ENCODE measurements at regions not wholly inside any gene's neighbourhood (a gene's known extent, or its start where the extent isn't known, plus 50 kb on each side); places are given as distances from the start of the nearest gene placed in this dataset.

DNA sequence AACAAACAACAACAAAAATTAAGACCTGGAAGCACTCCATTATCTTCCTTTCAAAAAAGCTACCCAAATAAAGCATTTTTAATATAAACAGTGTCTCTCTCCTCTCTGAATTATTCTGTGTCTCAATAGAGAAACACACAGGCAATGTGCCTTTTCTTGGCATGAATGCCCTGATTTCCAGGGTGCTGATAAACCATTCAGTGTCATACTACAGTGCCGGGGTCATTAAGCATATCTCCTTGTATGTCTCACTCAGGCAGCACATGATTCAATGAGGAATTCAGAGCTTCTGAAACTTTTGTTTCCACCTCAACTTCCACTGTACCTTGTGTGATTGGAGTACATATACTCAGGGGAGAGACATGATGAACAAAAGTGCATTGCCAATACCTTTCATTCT is 294.0 kb upstream of the SLC24A2 start:
- no peaks in the 10 kb centered on the region for H4K20me1 ChIP-seq (replicated peaks in 1 of 2; ENCODE audit: control insufficient read depth in 1 of 2, insufficient read depth in 2 of 2, low read length in 2 of 2)
- H2BK20ac ChIP-seq (ENCODE audit: low read length): no peak overlapping the region
- no peak overlapping the region for H3K4me3 ChIP-seq (ENCODE audit: extremely low read depth in 1 of 4, insufficient read depth in 2 of 4, low read depth in 3 of 4, low read length in 4 of 4)
- H2AK5ac ChIP-seq (ENCODE audit: low read depth, low read length): no peak overlapping the region
- H3K4ac ChIP-seq (replicated peaks; ENCODE audit: insufficient read length, low read depth, low read length): no peak overlapping the region
- H3K23ac ChIP-seq (ENCODE audit: insufficient read length): no peak overlapping the region
- ChIA-PET CTCF (ENCODE audit: partially characterized antibody) (no interaction called here), POLR2A (ENCODE audit: partially characterized antibody) (no interaction called here)
- no peaks in the 10 kb centered on the region for H3K79me1 ChIP-seq (ENCODE audit: low read depth, low read length)
- no peak overlapping the region for H3K9ac ChIP-seq (replicated peaks in 1 of 4; ENCODE audit: extremely low read depth in 1 of 4, low read depth in 3 of 4, low read length in 3 of 4)
- no peak overlapping the region for H4K5ac ChIP-seq (ENCODE audit: insufficient read length, low read depth, low read length)
- FAIRE-seq: no peak
- no peak overlapping the region for H2BK12ac ChIP-seq (ENCODE audit: low read depth, low read length)
- DNase-seq (ENCODE audit: low read depth in 1 of 2, low spot score in 2 of 2): no peak
- TF ChIP-seq RFX5 (IDR thresholded peaks at IDR 0.05; ENCODE audit: borderline replicate concordance, low read depth, low read length) (no peak), CEBPB (IDR thresholded peaks at IDR 0.05; ENCODE audit: low read depth, low read length) (no peak), GABPA (IDR thresholded peaks at IDR 0.05; ENCODE audit: borderline replicate concordance, insufficient read depth, low read length) (no peak), TBP (IDR thresholded peaks at IDR 0.05; ENCODE audit: low read depth, low read length) (no peak), KDM4A (IDR thresholded peaks at IDR 0.05; ENCODE audit: low read depth, low read length, severe bottlenecking) (no peak), YY1 (IDR thresholded peaks at IDR 0.05; ENCODE audit: low read depth, low read length) (no peak), SRF (IDR thresholded peaks at IDR 0.05; ENCODE audit: low read depth, low read length) (no peak)
- H2BK15ac ChIP-seq (ENCODE audit: low read length): no peak overlapping the region
- no peaks in the 10 kb centered on the region for H3K23me2 ChIP-seq (ENCODE audit: low read depth, low read length)
- WGBS, 2 experiments (ENCODE audit: extremely low coverage in 1 of 2, insufficient coverage in 1 of 2, insufficient read length in 1 of 2, insufficient replicate concordance in 2 of 2, low coverage in 1 of 2, low lambda C conversion rate in 2 of 2, missing lambda C conversion rate in 1 of 2): 100% methylated on average over 1 of the region's 1 CpG; no CpG with 5 or more reads in 1 of the 2 experiments
- H2BK120ac ChIP-seq (replicated peaks; ENCODE audit: low read depth, low read length): no peak overlapping the region
- H2BK5ac ChIP-seq (ENCODE audit: low read depth, low read length): no peak overlapping the region
- no peak overlapping the region for H3K56ac ChIP-seq (replicated peaks; ENCODE audit: insufficient read length, low read depth, low read length)
- H3K27me3 ChIP-seq (replicated peaks in 1 of 4; ENCODE audit: control insufficient read depth in 3 of 4, extremely low read depth in 1 of 4, insufficient read depth in 3 of 4, low read length in 3 of 4): no peaks in the 10 kb centered on the region
- no peak overlapping the region for H4K8ac ChIP-seq (ENCODE audit: extremely low read depth, insufficient read depth, low read length)
- no peaks in the 10 kb centered on the region for H3K4me1 ChIP-seq (replicated peaks in 1 of 4; ENCODE audit: control insufficient read depth in 3 of 4, insufficient read depth in 4 of 4, low read length in 3 of 4)
- H3K79me2 ChIP-seq (ENCODE audit: control insufficient read depth in 1 of 2, insufficient read depth in 2 of 2, low read length in 2 of 2): no peaks in the 10 kb centered on the region
- H3K9me3 ChIP-seq (ENCODE audit: insufficient read depth in 2 of 2, low read depth in 1 of 2, low read length in 1 of 2): no peaks in the 10 kb centered on the region
- H3K36me3 ChIP-seq (ENCODE audit: control insufficient read depth in 2 of 4, insufficient read depth in 4 of 4, low read length in 3 of 4): no peaks in the 10 kb centered on the region
- H3K4me2 ChIP-seq (ENCODE audit: insufficient read depth in 1 of 2, low read depth in 2 of 2, low read length in 2 of 2): no peak overlapping the region
- H3K18ac ChIP-seq (ENCODE audit: extremely low read depth, low read length): no peak overlapping the region
- H3K14ac ChIP-seq (ENCODE audit: insufficient read length): no peak overlapping the region
- H4K91ac ChIP-seq (replicated peaks; ENCODE audit: insufficient read length, low read length): no peak overlapping the region
- no peak overlapping the region for H2AFZ ChIP-seq (ENCODE audit: low read length)
- H3K27ac ChIP-seq (ENCODE audit: low read depth, low read length): no peak overlapping the region

Measured in H1 (cell line).